MM.1S (cell line): ENCODE measurements at regions not wholly inside any gene's neighbourhood (a gene's known extent, or its start where the extent isn't known, plus 50 kb on each side); places are given as distances from the start of the nearest gene placed in this dataset.

Experiments used
- EZH2 ChIP-seq: fragments of 300-600 bp; sonication (generic); optimal IDR thresholded peaks from 2 replicates; pipeline ENCODE3; 2017; ENCODE audit warnings: low read depth, mild to moderate bottlenecking, antibody characterized with exemption, low read length, mixed read lengths
- EZH2phosphoT487 ChIP-seq: fragments of 300-600 bp; sonication (generic); IDR thresholded peaks from 2 replicates; pipeline ENCODE4 v1.6.1; 2018; ENCODE audit warnings: antibody characterized with exemption, low read length
- TF ChIP-seq, protein P1 (sequence below): fragments of 300-600 bp; sonication (generic); IDR thresholded peaks from 2 replicates; pipeline ENCODE4 v1.5.1; 2016; ENCODE audit warnings: antibody characterized with exemption, low read length, mixed read lengths

GRCh38 chr2:48049371-48049770 is 143.1 kb upstream of the FBXO11 start:
- TF ChIP-seq, protein P1, sequence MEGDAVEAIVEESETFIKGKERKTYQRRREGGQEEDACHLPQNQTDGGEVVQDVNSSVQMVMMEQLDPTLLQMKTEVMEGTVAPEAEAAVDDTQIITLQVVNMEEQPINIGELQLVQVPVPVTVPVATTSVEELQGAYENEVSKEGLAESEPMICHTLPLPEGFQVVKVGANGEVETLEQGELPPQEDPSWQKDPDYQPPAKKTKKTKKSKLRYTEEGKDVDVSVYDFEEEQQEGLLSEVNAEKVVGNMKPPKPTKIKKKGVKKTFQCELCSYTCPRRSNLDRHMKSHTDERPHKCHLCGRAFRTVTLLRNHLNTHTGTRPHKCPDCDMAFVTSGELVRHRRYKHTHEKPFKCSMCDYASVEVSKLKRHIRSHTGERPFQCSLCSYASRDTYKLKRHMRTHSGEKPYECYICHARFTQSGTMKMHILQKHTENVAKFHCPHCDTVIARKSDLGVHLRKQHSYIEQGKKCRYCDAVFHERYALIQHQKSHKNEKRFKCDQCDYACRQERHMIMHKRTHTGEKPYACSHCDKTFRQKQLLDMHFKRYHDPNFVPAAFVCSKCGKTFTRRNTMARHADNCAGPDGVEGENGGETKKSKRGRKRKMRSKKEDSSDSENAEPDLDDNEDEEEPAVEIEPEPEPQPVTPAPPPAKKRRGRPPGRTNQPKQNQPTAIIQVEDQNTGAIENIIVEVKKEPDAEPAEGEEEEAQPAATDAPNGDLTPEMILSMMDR: no peak
- TF ChIP-seq EZH2 (no peak), EZH2phosphoT487 (no peak)
